CD14-positive monocyte (primary cell): ENCODE measurements at regions not wholly inside any gene's neighbourhood (a gene's known extent, or its start where the extent isn't known, plus 50 kb on each side); places are given as distances from the start of the nearest gene placed in this dataset.

Experiments used
- DNase-seq, 3 donors: peaks; one replicate each; pipeline ENCODE4 v3.0.0-alpha.2; 2011 to 2022
- H2AFZ ChIP-seq: 2 replicates; pipeline ENCODE4 v1.6.0; 2012; ENCODE audit warnings: mild to moderate bottlenecking, low read depth, low read length, inconsistent platforms; ENCODE audit not compliant: insufficient read depth, poor library complexity, severe bottlenecking
- H3K27ac ChIP-seq, 2 donors: 1 replicate in 1 of 2; 2 replicates in 1 of 2; pipeline ENCODE4 v1.5.1; 2012 to 2013; ENCODE audit warnings: low read length in 2 of 2, control low read depth in 1 of 2, inconsistent platforms in 1 of 2, low read depth in 1 of 2, mild to moderate bottlenecking in 1 of 2
- H3K27me3 ChIP-seq, 2 donors: one replicate each; pipeline versions ENCODE4 v1.6.0 to v1.6.1; 2011 to 2013; ENCODE audit warnings: low read length in 2 of 2; ENCODE audit not compliant: control insufficient read depth in 2 of 2, insufficient read depth in 2 of 2
- H3K36me3 ChIP-seq, 2 donors: replicated peaks in 1 of 2; 1 replicate in 1 of 2; 2 replicates in 1 of 2; pipeline versions ENCODE4 v1.5.1 to v1.6.1; 2012 to 2013; ENCODE audit warnings: low read length in 2 of 2, control low read depth in 1 of 2, inconsistent platforms in 1 of 2, mild to moderate bottlenecking in 1 of 2; ENCODE audit not compliant: insufficient read depth in 2 of 2, control insufficient read depth in 1 of 2
- H3K4me1 ChIP-seq, 2 donors: 1 replicate in 1 of 2; 2 replicates in 1 of 2; pipeline versions ENCODE4 v1.5.1 to v1.6.1; 2012 to 2013; ENCODE audit warnings: low read length in 2 of 2, control low read depth in 1 of 2, inconsistent platforms in 1 of 2, mild to moderate bottlenecking in 1 of 2, moderate library complexity in 1 of 2; ENCODE audit not compliant: insufficient read depth in 2 of 2, control insufficient read depth in 1 of 2
- H3K4me2 ChIP-seq: replicated peaks from 2 replicates; pipeline ENCODE3; 2012; ENCODE audit warnings: low read length, moderate library complexity, mild to moderate bottlenecking; ENCODE audit not compliant: poor library complexity, severe bottlenecking; ENCODE audit errors: extremely low read depth
- H3K4me3 ChIP-seq, 3 experiments: fragments of 200-600 bp in 1 of 3; sonication (generic) in 1 of 3; replicated peaks in 1 of 3; 1 replicate in 2 of 3; 2 replicates in 1 of 3; pipeline ENCODE4 v1.5.1; 2011 to 2013; ENCODE audit warnings: low read length in 3 of 3, mild to moderate bottlenecking in 3 of 3, control low read depth in 2 of 3, low read depth in 2 of 3, inconsistent platforms in 1 of 3, moderate library complexity in 1 of 3
- H3K79me2 ChIP-seq: 2 replicates; pipeline ENCODE4 v1.6.0; 2012; ENCODE audit warnings: mild to moderate bottlenecking, control low read depth, inconsistent platforms, low read length, moderate library complexity; ENCODE audit not compliant: insufficient read depth
- H3K9ac ChIP-seq: 2 replicates; pipeline ENCODE4 v1.6.0; 2017; ENCODE audit warnings: low read length, mild to moderate bottlenecking; ENCODE audit not compliant: insufficient read depth, poor library complexity, severe bottlenecking
- H3K9me3 ChIP-seq, 2 donors: replicated peaks in 1 of 2; 1 replicate in 1 of 2; 2 replicates in 1 of 2; pipeline versions ENCODE4 v1.5.1 to v1.6.1; 2012 to 2013; ENCODE audit warnings: low read length in 2 of 2, control low read depth in 1 of 2; ENCODE audit not compliant: control insufficient read depth in 1 of 2, insufficient read depth in 1 of 2
- H4K20me1 ChIP-seq: 2 replicates; pipeline ENCODE4 v1.6.0; 2012; ENCODE audit warnings: mild to moderate bottlenecking, low read length, control low read depth, moderate library complexity; ENCODE audit not compliant: insufficient read depth
- H3K27ac Mint-ChIP-seq, 7 donors: one replicate each; pipeline ENCODE4 v1.8.0; 2020; ENCODE audit warnings: mild to moderate bottlenecking in 7 of 7, mixed read lengths in 7 of 7, moderate library complexity in 6 of 7, inconsistent platforms in 2 of 7
- H3K27me3 Mint-ChIP-seq, 3 donors: one replicate each; pipeline ENCODE4 v1.8.0; 2021 to 2022; ENCODE audit warnings: low read depth in 3 of 3, mild to moderate bottlenecking in 3 of 3, mixed read lengths in 3 of 3, moderate library complexity in 3 of 3, inconsistent platforms in 1 of 3
- H3K36me3 Mint-ChIP-seq, 2 donors: one replicate each; pipeline ENCODE4 v1.8.0; 2020; ENCODE audit warnings: mixed read lengths in 2 of 2, inconsistent platforms in 1 of 2, mild to moderate bottlenecking in 1 of 2
- H3K4me1 Mint-ChIP-seq: one replicate; pipeline ENCODE4 v1.8.0; 2020; ENCODE audit warnings: mild to moderate bottlenecking, mixed read lengths
- H3K4me3 Mint-ChIP-seq, 2 donors: one replicate each; pipeline ENCODE4 v1.8.0; 2020; ENCODE audit warnings: mild to moderate bottlenecking in 2 of 2, mixed read lengths in 2 of 2, moderate library complexity in 1 of 2
- H3K9me3 Mint-ChIP-seq, 7 donors: one replicate each; pipeline ENCODE4 v1.8.0; 2020 to 2022; ENCODE audit warnings: mixed read lengths in 7 of 7, mild to moderate bottlenecking in 6 of 7, moderate library complexity in 6 of 7, inconsistent platforms in 2 of 7
- WGBS: methylation state at CpG from one replicate; pipeline ENCODE4 v1.1.5; 2013; ENCODE audit warnings: missing lambda C conversion rate; ENCODE audit not compliant: insufficient coverage; 5-methylcytosine and 5-hydroxymethylcytosine counted together
- intact Hi-C, 2 donors: fragments of 100-400 bp; cut with micrococcal nuclease; formaldehyde crosslinking; loops; one replicate each; pipeline versions ENCODE4 v1.15.0 to v1.15.1; 2023
- TF ChIP-seq, protein P1 (sequence below): fragments of 200-600 bp; IDR thresholded peaks from one replicate; pipeline ENCODE4 v1.8.0; 2022; ENCODE audit warnings: antibody characterized with exemption, mild to moderate bottlenecking

DNA sequence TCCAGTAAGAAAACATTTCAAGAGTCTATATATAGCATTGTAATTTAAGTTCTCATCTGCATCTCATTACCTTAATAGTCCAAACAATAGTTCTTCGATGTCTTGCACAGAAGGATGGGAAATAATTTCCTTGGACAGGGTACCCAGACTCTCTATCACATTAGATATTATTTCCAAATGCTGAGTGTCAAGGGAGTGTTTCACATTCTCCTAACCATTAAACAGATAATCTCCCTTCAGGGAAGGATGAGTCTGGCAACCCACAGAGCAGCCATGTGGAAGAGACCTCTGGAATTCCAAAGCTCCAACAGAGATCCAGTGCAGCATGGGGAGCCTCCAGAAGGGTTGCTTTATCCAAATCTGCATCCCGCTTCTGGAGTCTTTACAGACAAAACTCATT lies 89.6 kb downstream of the FZD1 start:
- H3K4me3 Mint-ChIP-seq: no peak overlapping the region
- Histone ChIP-seq H2AFZ (no peak overlapping the region), H3K9me3 (no peaks in the 10 kb centered on the region), H3K27me3 (no peaks in the 10 kb centered on the region), H3K4me2 (no peak overlapping the region), H3K36me3 (no peaks in the 10 kb centered on the region), H4K20me1 (no peaks in the 10 kb centered on the region), H3K27ac (no peak overlapping the region), H3K79me2 (no peaks in the 10 kb centered on the region), H3K4me1 (no peaks in the 10 kb centered on the region), H3K4me3 (no peak overlapping the region), H3K9ac (no peak overlapping the region)
- no peaks in the 10 kb centered on the region for H3K36me3 Mint-ChIP-seq
- H3K27me3 Mint-ChIP-seq: peaks cover 0 to 1% (median 0%) of the 10 kb centered on the region in 3 donors
- intact Hi-C loops: no loop called here
- no peaks in the 10 kb centered on the region for H3K4me1 Mint-ChIP-seq
- no peak overlapping the region for H3K27ac Mint-ChIP-seq
- no peak for DNase-seq
- TF ChIP-seq, protein P1, sequence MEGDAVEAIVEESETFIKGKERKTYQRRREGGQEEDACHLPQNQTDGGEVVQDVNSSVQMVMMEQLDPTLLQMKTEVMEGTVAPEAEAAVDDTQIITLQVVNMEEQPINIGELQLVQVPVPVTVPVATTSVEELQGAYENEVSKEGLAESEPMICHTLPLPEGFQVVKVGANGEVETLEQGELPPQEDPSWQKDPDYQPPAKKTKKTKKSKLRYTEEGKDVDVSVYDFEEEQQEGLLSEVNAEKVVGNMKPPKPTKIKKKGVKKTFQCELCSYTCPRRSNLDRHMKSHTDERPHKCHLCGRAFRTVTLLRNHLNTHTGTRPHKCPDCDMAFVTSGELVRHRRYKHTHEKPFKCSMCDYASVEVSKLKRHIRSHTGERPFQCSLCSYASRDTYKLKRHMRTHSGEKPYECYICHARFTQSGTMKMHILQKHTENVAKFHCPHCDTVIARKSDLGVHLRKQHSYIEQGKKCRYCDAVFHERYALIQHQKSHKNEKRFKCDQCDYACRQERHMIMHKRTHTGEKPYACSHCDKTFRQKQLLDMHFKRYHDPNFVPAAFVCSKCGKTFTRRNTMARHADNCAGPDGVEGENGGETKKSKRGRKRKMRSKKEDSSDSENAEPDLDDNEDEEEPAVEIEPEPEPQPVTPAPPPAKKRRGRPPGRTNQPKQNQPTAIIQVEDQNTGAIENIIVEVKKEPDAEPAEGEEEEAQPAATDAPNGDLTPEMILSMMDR: no peak
- no peaks in the 10 kb centered on the region for H3K9me3 Mint-ChIP-seq
- no CpG with 5 or more reads among the region's 2 CpGs for WGBS

DNA sequence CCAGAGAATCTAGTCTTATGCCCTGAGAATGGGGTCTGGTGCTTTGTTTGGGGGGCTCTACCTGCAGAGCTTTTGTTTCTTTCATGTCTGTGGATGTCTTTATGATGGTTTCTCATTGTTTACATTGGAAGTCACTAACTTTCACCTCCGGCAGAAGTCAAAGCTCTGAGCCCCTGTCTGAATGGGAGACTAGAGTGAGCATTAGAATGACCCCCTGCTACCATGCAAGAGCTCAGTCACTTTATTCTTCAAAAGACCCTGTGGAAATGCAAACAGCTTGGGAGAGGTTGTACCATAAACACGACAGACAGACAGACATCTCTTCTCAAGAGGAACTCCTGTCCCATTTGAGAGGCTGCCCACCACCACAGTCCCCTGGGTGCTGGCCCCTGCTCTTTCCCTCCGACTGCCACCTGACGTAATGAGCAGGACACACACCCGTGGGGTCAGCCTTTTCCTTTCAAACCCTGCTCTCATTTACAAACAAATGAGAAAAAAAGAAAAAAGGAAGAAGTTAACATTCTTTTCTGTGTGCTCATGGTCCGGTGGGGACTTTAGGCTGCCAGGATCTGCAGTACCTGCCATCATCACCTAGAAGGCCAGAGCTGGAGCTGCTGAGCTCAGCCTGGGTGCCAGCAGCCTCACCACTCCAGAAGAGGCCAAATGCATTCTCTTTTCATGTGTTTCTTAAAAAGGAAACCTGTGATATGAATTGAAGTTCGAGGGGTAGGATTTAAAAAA lies 91.6 kb downstream of the FZD1 start:
- intact Hi-C loops: no loop called here
- H3K4me3 Mint-ChIP-seq: no peak overlapping the region
- no peaks in the 10 kb centered on the region for H3K27me3 ChIP-seq
- H2AFZ ChIP-seq: no peak overlapping the region
- no peaks in the 10 kb centered on the region for H4K20me1 ChIP-seq
- H3K4me1 Mint-ChIP-seq: no peaks in the 10 kb centered on the region
- H3K27ac Mint-ChIP-seq: no peak overlapping the region
- H3K9me3 ChIP-seq: no peaks in the 10 kb centered on the region
- DNase-seq: no peak
- no peak overlapping the region for H3K27ac ChIP-seq
- no peaks in the 10 kb centered on the region for H3K4me1 ChIP-seq
- H3K36me3 Mint-ChIP-seq: no peaks in the 10 kb centered on the region
- peaks cover 0 to 1% (median 0%) of the 10 kb centered on the region in 3 donors for H3K27me3 Mint-ChIP-seq
- H3K9ac ChIP-seq: no peak overlapping the region
- H3K4me3 ChIP-seq: no peak overlapping the region
- no peaks in the 10 kb centered on the region for H3K36me3 ChIP-seq
- TF ChIP-seq, protein P1: no peak
- no peaks in the 10 kb centered on the region for H3K9me3 Mint-ChIP-seq
- 80% methylated on average over 1 of the region's 7 CpGs for WGBS
- H3K4me2 ChIP-seq: no peak overlapping the region
- no peaks in the 10 kb centered on the region for H3K79me2 ChIP-seq
